ENCODE measurements at regions not wholly inside any gene's neighbourhood (a gene's known extent, or its start where the extent isn't known, plus 50 kb on each side); places are given as distances from the start of the nearest gene placed in this dataset.

GRCh38 chr14:66046591-66046990 lies 439.6 kb upstream of the CCDC196 start:
- no peaks in the 10 kb centered on the region for H3K4me1 ChIP-seq
- no peaks in the 10 kb centered on the region for H3K9me3 ChIP-seq
- no peak overlapping the region for H3K4me3 ChIP-seq
- no peak overlapping the region for H3K27ac ChIP-seq
- intact Hi-C loops (cut with DNase I), result no loop called here
- 23 to 34% methylated on average over 1 of the region's 1 CpG for WGBS, 2 donors
- TF ChIP-seq, protein P1, sequence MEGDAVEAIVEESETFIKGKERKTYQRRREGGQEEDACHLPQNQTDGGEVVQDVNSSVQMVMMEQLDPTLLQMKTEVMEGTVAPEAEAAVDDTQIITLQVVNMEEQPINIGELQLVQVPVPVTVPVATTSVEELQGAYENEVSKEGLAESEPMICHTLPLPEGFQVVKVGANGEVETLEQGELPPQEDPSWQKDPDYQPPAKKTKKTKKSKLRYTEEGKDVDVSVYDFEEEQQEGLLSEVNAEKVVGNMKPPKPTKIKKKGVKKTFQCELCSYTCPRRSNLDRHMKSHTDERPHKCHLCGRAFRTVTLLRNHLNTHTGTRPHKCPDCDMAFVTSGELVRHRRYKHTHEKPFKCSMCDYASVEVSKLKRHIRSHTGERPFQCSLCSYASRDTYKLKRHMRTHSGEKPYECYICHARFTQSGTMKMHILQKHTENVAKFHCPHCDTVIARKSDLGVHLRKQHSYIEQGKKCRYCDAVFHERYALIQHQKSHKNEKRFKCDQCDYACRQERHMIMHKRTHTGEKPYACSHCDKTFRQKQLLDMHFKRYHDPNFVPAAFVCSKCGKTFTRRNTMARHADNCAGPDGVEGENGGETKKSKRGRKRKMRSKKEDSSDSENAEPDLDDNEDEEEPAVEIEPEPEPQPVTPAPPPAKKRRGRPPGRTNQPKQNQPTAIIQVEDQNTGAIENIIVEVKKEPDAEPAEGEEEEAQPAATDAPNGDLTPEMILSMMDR (IDR thresholded peaks at IDR 0.05), result no peak
- no peak for TF ChIP-seq POLR2A (IDR thresholded peaks at IDR 0.05)
- H3K36me3 ChIP-seq (replicated peaks in 1 of 2; ENCODE audit: insufficient read depth in 1 of 2, low read depth in 2 of 2), result no peaks in the 10 kb centered on the region
- H3K27me3 ChIP-seq, result no peaks in the 10 kb centered on the region
- DNase-seq, result no peak
- no peak for ATAC-seq

- Histone ChIP-seq H3K36me3 (replicated peaks in 1 of 2; ENCODE audit: insufficient read depth in 1 of 2, low read depth in 2 of 2) (no peaks in the 10 kb centered on the region), H3K9me3 (no peaks in the 10 kb centered on the region), H3K27ac (no peak overlapping the region), H3K4me3 (no peak overlapping the region), H3K4me1 (no peaks in the 10 kb centered on the region), H3K27me3 (no peaks in the 10 kb centered on the region)
- TF ChIP-seq POLR2A (IDR thresholded peaks at IDR 0.05), result no peak
- TF ChIP-seq, protein P1 (IDR thresholded peaks at IDR 0.05), result no peak
- DNase-seq (no peak), ATAC-seq (no peak)
- WGBS, 2 donors, result 67 to 72% methylated on average over 5 of the region's 5 CpGs
- intact Hi-C loops (cut with DNase I), result no loop called here
These were observed 429.8 kb upstream of the CCDC196 start for GRCh38 chr14:66056268-66056907.

GRCh38 chr14:66056926-66057552 lies 429.1 kb upstream of the CCDC196 start:
- Histone ChIP-seq H3K4me1 (no peaks in the 10 kb centered on the region), H3K9me3 (no peaks in the 10 kb centered on the region), H3K27me3 (no peaks in the 10 kb centered on the region), H3K27ac (no peak overlapping the region), H3K36me3 (replicated peaks in 1 of 2; ENCODE audit: insufficient read depth in 1 of 2, low read depth in 2 of 2) (no peaks in the 10 kb centered on the region), H3K4me3 (no peak overlapping the region)
- no peak for ATAC-seq
- intact Hi-C loops (cut with DNase I), result no loop called here
- 83 to 100% methylated on average over 1 of the region's 1 CpG for WGBS, 2 donors
- TF ChIP-seq, protein P1 (IDR thresholded peaks at IDR 0.05), result no peak
- no peak for TF ChIP-seq POLR2A (IDR thresholded peaks at IDR 0.05)
- DNase-seq, result no peak

GRCh38 chr14:66065188-66065587 lies 421.0 kb upstream of the CCDC196 start:
- Histone ChIP-seq H3K4me1 (no peaks in the 10 kb centered on the region), H3K9me3 (no peaks in the 10 kb centered on the region), H3K4me3 (no peak overlapping the region), H3K27me3 (no peaks in the 10 kb centered on the region), H3K27ac (no peak overlapping the region), H3K36me3 (replicated peaks in 1 of 2; ENCODE audit: insufficient read depth in 1 of 2, low read depth in 2 of 2) (no peaks in the 10 kb centered on the region)
- intact Hi-C loops (cut with DNase I), result no loop called here
- TF ChIP-seq, protein P1 (IDR thresholded peaks at IDR 0.05), result no peak
- no peak for TF ChIP-seq POLR2A (IDR thresholded peaks at IDR 0.05)
- WGBS, 2 donors, result 82 to 86% methylated on average over 5 of the region's 5 CpGs
- DNase-seq (no peak), ATAC-seq (no peak)

Data from body of pancreas (tissue), 4 donors.